NCI-H1417 treated with DMSO at 0.1 percent for 48 hours (cell line): ENCODE measurements at regions not wholly inside any gene's neighbourhood (a gene's known extent, or its start where the extent isn't known, plus 50 kb on each side); places are given as distances from the start of the nearest gene placed in this dataset.
"Not testable (repeated sequence)": the region's sequence is repeated elsewhere in the genome, so short reads cannot be mapped to it uniquely, and the experiment has no call there.

Experiments used
- DNase-seq: peaks from one replicate; lab custom pipeline; 2025; lab: John Stamatoyannopoulos, UW

DNA sequence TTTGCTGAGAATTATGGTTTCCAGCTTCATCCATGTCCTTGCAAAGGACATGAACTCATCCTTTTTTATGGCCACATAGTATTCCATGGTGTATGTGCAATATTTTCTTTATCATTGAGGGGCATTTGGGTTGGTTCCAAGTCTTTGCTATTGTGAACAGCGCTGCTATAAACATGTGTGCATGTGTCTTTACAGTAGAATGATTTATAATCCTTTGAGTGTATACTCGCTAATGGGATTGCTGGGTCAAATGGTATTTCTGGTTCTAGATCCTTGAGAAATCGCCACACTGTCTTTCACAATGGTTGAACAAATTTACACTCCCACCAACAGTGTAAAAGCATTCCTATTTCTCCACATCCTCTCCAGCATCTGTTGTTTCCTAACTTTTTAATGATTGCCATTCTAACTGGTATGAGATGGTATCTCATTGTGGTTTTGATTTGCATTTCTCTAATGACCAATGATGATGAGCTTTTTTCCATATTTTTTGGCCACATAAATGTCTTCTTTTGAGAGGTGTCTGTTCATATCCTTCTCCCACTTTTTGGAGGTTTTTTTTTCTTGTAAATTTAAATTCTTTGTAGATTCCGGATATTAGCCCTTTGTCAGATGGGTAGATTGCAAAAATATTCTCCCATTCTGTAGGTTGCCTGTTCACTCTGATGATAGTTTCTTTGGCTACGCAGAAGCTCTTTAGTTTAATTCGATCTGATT lies 180.1 kb downstream of the PLPPR4 start:
- DNase-seq = not testable (repeated sequence)

DNA sequence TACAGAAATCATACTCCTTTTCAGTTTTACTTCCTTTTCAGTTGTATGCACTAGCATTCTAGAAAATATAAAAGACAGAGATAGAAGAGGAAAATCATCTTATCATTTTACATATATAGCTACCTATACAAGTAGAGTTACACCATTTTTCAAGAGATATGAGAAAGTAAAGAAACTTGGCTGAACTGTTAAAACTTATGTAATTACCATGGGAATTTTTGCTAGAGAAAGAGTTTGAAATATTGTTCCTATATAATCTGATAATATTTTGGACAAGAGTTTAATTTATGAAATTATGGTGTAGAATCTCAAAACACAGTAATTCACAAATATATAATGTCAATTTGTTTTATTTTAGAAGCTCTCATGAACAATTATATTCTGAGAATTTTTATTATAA lies 180.8 kb downstream of the PLPPR4 start:
- no peak for DNase-seq

DNA sequence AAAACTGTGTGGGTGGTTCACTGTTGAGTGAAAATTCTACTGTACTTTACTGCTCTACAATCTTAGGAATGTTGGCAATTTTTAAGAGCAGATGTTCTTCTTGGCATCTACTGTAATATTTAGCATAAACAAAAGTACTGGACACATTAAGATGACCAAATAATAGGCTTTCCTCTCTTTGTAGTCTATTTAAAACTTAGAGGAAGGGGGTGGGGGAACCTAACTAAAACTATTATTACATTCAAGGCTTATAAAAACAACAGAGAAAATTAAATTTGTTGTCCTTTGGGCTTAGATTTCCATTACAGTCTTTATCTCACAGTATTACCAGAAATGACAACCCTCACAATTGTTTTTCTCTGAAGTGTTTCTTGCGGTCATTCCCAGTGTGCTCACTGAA lies 181.2 kb downstream of the PLPPR4 start:
- no peak for DNase-seq

DNA sequence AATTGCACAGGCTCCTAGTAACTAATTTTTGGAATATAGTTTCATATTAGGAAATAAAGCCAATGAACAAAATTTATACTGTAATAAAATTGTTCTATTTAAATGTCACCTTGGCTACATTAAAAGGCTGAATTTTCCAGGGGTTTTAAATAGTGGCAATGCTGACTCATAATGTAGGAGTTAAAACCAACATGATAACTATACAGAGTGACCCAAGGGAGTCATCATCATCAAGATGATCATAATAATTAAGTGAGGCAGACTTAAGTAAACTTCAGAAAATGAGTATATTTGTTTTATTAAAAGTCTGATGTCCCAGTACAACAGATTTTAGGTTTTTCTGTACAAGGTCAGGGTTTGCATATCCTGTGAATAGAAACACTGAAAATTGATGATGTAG lies 183.4 kb downstream of the PLPPR4 start:
- no peak for DNase-seq

DNA sequence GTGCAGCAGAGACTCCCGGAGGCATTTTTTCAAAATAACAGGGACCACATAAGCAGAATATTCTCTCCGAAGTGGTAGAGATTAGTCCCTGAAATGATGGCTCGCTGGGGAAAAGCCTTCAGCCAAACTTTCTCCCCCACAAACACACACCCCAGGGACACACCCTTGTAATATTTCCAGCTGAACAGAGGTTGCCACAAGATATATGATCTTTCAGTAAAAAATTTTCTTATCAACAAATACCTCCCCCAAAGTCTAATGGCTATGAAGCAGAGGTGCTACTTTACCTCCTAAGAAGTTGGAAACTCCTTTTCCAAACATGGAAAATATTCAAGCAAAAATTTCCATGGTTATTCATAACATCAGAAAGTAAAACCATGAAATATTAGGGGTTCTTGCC lies 190.2 kb upstream of the PALMD start:
- no peak for DNase-seq

DNA sequence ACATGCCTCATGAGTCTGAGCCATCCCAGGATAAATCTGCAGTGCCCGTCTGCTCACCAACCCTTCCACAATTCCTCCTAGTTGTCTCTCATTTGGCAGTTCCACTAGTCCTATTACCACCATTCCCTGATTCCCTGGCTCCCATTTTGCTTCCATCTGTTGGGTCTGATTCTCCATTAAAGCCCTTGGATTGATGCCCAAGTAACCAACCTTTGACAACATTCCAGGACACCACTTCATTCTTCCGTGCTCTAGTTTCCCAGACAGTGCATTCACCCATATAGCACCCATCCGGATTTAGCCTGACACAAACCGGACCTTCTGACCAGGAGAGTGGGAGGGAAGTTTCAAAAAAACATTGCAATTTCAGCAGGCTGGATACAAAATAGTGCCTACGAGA lies 189.4 kb upstream of the PALMD start:
- DNase-seq = no peak

DNA sequence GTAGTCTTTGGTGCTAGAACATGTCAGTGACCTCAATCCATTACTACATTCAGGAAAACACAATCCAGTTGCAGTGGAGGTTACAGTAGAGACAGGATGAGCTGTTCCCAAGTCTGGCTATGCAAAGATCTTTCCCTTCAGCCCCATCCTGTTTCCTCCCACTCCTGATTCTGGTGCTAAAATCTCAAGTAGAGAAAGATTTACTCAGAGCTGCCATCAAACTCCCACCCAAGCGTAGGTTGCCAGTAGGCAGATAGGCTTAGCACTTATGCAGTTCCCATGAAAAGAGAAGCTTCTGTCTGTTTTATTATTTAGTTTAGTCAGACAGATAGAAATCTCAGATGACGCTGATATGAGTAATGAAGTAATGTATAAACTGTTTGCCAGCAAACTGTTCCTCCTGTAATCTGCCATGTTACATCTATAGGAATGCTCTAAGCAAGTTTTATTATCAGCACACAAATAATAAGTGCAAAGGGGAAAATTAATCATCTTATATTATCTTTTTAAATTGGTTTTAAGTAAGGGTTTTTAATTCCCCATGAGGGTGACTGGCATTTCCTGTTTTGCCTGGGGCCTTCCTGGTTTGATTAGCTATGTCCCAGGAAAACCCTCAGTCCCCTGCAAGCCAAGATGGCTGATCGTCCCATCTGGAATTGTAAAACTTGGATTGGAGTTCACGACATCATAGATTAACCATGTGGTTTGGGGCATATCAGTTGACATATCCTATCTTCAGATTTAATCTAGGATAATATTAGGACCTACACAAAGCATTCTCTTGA lies 188.3 kb upstream of the PALMD start:
- DNase-seq = no peak

DNA sequence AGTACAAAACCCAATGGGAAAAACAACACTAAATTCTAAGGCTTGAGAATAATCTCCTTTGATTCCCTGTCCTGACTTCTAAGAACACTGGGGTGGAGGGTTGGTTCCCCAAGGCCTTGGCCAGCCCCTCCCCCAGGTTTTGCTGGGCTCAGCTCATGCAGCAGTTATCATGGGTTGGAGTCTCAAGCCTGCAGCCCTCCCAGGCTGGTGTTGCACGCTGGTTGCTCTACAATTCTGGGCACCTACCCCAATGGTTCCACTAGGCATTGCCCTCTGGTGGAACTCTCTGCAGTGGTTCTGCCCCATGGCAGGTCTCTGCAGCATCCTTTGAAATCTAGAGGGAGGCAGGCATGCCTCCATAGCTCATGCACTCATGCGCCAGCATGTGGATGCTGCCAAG lies 184.4 kb upstream of the PALMD start:
- no peak for DNase-seq

DNA sequence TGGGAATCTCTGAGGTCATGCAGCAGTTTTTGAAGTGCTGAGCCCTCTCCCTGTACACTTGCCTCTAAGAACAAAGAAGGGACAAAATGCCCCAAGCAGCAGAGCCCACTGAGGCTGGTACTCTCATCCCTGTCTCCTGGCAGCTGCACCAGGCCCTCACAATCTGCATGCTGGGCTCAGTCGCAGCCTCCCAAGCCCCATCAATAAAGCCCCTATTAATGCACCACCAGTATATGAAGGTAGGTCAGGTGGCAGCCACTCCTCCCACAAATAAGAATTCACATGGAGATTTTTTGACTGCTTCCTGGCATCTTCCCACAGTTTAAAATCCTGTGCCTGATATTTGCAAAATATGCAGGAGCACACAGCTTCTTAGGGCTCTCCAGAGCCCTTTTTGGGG lies 181.2 kb upstream of the PALMD start:
- no peak for DNase-seq

DNA sequence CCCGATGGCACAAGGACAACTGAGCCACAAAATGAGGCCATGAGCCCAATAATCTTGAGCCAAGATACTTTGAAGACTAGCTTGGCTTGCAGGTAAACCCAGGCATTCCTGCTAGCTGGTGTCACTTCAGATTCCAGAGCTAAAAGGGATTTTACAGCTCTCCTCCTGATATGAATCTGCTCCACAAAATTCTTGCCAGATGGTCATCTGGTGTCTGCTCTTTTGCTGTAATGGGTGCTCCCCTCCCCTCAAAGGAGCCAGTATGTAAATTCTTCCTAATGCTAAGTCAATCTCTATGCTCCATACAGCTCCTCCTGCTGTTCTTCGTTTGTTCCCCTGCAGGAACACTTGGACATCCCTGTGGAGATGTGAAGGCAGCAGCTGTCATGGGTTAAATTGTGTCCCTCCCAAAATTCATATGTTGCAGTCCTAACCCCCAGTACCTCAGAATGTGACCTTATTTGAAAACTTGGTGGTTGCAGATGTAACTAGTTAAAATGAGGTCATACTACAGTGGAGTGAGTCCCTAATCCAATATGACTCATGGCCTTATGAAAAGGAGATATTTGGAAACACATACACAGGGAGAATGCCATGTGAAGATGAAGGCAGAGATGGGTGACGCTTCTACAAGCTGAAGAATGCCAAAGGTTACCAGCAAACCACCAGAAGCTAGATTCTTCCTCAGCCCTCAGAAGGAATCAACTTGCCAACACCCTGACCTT lies 180.6 kb upstream of the PALMD start:
- no peak for DNase-seq

DNA sequence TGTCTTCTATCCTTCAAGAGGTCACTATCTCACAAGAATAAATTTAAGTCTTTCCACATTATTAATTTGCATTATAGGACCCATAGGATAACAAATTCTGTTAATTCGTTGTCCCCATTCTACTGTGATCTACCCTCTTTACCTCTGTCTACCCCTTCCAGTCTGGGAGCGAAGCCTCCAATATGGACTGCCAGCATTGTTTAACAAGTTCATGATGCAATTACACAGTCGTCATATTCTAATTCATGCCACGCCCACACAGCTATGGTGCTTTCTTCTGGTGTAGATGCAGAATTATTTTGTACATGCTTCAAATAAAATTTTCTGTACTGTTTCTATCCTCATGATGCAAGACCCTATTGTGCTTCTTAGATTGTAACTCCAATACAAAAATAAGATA lies 178.3 kb upstream of the PALMD start:
- DNase-seq = no peak

DNA sequence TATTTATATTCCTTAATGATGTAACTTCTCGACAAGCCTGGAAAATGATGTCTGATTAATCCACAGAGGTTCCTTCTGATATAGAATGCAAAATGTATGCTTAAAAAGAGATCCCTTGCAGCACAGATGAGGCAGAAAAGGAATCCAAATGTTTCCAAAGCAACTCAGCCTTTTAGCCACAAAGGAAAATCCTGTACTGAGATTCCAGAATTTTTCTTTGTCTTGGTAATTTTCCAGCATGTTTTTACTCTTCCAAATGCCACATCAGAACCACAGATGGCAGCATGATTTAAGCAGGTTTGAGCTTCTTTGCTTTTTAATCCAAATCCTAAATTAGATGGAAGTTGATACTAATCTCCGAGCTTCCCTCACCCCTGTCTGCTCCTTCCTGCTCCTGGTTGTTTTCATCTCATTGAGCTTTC lies 176.4 kb upstream of the PALMD start:
- DNase-seq = no peak

DNA sequence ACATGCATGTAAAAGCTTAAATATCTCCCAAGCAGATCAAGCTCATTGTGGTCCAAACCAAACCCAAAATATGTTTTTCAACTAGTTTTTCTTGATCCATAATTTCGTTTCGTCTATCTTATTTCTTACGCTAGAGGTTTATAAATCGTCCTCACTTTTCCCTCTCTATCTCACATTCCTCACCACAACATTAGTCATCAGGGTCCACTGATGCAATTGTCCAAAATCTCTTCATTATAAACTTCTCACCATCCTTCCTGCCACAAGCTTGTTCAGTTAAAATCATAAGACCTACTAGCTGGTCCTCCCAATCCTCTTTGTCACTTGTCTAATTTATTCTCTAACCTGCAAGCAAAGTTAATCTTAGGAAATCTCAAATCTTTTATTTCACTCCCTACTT lies 173.0 kb upstream of the PALMD start:
- DNase-seq = no peak

DNA sequence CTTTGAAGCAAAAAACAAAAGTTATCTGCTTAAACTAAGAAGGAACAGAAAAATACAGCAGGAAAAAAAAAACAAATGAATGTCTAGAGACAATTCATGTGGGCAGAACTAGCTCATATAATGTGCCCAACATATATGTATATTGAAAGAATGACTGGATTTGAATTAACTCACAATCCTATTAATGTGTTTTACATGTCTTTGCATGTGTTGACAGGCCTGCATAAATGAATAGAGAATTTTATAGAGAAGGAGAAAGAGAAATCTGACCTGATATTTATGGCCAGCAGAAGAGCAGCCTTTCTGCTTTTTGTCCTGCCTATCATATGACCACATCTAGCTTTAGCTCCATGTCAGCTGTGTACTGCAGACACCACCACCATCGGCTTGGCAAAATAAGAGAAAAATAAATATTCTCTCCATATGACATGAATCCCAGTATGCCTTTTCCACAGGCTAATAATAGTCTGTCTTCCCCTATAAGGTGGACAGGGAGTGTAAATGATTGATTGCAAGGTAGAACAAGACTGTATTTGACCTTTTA lies 171.5 kb upstream of the PALMD start:
- no peak for DNase-seq

DNA sequence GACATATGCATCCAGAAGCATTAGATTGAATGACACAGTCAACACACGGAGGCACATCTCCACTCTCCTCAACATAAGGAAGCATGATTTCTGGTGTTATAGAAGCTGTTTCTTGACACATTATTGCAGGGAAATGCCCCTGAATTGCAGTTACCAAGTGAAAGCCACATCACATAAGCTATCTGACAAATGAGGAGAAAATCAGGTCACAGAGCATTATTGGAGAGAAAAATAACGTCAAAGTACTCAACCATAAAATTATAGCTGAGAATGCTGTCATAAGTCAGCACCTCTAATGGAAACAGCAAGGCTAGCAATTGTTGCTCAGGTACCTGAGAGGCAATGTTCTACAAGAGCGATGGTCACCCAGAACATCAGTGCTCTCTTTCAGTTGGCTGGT lies 169.9 kb upstream of the PALMD start:
- DNase-seq = no peak

DNA sequence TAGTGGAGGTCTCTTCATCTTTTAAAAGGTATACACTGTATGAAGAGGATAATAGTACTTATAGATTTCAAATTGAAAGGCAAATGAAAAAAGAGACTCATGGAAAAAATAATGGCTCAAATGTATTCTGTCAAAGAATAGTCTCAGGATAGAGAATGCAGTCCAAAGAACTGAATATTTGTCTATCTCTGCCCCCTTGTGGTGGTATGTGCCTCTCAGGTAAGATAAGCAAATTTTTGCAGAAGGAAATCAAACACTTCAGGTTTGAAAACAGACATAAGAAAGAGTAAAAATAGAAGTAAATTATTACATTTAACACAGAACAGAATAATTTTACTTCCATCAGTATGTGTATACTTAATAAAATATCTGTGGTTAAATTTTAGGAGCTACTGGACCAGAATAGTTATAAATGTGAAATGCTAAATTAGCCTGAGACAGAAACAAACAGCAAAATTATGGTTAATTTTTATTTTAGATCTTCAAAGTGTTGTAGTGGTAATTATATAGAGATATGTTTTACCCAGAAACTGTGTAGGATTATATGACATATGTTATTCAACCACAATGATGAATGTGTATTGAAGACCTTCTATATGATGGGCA lies 164.4 kb upstream of the PALMD start:
- DNase-seq = peak; percentile 8

DNA sequence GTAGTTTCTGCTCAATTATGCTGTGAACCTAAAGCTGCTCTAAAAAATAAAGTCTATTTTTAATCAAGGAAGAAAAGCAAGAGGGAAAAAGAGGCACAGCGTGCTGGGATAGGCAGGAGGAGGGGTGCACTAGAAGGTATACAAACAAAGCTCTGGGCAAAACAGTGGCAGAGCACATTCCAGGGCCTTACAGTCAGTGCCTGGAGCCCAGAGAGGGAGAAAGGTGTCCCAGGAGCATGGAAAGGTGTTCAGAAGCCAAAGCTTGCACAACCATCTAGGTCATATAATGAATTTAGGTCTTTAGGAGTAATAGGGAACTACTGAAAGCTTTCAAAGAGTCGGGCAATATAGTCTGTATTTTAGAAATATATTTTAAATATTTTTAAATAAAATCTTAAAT lies 163.6 kb upstream of the PALMD start:
- DNase-seq = no peak

DNA sequence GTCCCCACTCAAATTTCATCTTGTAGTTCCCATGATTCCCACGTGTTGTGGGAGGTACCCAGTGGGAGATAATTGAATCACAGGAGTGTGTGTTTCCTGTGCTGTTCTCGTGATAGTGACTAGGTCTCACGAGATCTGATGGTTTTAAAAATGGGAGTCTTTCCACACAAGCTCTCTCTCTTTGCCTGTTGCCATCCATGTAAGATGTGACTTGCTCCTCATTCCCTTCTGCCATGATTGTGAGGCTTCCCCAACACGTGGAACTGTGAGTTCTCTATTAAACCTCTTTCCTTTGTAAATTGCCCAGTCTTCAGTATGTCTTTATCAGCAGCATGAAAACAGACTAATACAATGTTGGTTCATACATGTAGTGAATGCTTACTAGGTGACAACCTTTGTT lies 163.2 kb upstream of the PALMD start:
- DNase-seq = no peak

DNA sequence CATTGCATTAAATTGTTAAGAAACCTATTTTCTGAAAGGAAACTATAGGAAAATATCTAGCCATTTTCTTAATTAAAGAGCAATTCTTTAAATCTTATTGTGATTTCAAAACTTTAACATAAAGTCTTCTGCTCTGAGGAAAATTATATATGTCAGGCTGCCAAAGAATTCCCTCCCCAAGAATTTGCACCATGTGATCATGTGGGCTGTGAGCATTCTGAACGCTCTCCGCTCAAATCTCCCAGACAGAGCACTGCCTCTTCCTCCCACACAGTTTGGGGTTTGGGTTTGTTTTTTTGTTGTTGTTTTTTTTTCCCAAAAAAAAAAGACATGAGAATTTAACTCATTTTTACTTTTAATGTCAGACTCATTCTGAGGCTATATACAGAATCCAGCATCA lies 155.9 kb upstream of the PALMD start:
- no peak for DNase-seq

DNA sequence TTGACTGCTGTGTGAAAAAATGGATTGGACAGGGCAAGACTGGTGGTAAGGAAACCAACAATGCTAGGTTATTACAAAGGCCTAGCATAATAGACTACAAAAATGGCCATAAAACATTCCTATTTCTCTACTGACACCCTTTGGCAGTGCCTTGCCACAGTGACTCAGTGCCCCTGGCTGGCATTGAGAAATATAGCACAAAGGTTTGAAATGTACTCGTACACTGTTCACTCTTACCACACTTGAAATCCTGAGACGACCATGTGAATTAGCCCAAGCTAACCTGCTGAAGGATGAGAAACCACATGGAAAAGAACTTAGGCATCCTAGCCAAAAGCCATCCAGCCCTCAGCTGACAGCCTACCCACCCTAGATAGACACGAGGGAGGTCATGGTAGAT lies 149.8 kb upstream of the PALMD start:
- DNase-seq = no peak

DNA sequence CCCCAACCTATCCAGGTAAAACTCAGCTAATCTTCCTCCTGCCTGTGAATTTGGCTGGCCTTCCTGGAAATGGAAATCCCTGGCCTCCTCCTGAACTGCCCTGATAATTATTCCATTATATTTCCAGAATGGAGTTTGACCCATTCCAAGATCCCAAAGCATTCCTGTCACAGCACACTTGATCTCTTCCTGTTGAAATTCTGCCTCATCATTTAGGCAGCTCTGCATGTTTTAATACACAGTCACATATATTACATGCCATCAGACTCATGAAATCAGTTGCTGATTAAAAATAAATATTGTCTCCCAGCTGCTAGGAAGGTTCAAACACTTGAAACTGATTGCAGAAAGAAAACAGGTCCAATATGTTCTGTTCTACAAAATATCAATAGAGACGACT lies 148.2 kb upstream of the PALMD start:
- DNase-seq = no peak

DNA sequence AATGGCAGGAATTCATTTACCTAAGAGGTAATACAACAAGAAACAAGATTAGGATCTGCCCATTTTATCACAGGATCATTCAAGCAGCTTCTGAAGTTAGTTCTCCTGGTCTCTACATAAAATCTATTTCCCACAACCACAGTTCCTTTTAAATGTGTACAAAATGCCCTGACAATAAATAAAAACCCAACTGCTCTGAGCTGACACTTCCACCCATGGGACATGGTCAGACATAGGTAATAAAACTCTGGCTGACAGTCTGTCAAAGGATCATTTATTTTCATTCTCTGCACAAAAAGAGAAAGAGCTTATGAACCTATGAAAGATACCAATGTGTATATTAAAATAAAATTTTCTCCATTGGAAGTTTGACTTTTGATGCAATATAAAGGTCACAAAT lies 145.4 kb upstream of the PALMD start:
- no peak for DNase-seq
